ENCODE measurements at regions not wholly inside any gene's neighbourhood (a gene's known extent, or its start where the extent isn't known, plus 50 kb on each side); places are given as distances from the start of the nearest gene placed in this dataset.

- no peak for DNase-seq (ENCODE audit: low spot score)
These were observed 81.9 kb upstream of the TNS3 start for GRCh38 chr7:47663851-47664250.

DNA sequence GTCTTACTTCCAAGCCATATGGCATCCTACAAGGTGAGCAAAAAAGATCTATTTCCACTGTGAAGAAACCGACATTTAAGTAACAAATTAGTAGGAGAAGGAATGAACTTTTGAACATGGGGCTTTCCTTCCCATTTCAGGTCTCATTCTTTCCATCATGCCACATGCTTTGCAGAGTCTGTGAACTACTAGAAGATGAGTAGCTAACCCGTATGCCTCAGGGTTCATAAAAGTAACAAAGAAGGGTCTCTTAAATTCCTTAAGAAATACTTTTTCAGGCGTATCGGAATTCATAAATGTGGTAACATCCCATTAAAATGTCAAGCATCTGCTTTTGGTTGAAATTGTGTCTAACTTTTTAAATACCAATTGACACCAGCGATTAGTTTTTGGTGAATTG is 81.3 kb upstream of the TNS3 start:
- DNase-seq (ENCODE audit: low spot score), result no peak

DNA sequence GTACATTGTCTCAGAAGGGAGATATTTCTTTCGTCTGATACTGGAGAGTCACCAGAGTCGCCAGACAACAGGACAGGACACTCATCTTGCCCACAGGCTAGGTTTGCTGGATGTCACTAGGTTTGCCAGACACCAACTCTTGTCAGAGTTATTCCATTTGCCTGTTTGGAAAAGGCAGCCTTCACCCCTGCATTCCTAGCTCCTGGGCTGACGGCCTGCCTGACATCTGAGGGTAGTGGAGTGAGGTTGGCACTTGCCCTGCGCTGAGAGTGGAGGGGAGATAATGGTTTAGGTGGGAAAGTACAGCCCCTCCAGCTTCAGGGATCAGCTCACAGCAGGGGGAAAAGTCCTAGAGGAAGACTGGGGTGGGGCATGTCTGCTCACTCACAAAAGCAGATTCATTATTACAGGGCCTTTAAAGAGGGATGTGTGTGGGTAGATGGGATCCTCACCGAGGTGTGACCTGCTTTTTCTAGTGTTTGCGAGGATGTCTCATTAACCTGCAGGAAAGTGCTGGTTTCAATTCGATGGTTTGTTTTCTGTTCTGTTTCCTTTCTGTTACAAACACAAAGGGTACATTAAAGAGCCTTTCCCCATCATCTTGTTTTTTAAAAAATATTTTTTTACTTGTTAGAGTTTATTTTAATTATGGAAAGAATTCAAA is 79.3 kb upstream of the TNS3 start:
- no peak for DNase-seq (ENCODE audit: low spot score)

DNA sequence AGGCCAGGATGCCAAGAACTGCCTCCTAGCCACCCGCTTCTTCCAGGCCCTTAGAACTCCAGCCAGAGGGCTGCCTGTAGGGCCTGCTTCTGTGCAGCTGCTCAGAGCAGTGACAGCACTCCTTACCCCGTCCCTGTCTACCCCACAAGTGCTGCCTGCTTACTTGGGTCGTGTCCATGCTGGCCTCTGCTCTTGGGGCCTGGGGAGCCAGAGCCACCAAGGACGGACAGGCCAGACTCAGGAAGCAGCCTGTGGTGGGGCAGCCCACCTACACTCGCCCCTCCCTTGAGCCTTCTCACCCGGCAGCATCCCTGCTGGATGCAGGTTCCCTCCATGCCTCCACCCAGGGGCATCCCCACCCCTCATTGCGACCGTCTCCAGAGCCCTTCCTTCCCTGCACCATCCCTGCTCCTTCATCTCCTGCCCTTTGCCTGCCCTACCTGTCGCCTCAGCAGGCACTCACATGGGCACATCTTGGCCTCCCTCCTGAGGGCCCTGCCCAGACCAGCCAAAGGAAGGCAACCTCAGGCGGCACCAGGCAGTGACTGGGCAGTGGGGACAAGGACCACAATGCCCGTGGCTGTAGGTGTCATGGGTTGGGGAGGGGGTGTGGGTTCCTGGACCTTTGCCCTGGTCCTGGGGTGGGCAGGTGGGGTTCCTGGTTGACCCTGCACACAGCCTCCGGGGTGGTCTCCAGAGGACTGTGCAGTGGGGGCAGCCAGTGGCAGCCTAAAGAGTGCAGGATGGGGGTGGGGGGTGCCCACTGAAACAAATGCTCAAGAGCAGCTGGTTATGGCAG is 78.0 kb upstream of the TNS3 start:
- no peak for DNase-seq (ENCODE audit: low spot score)

DNA sequence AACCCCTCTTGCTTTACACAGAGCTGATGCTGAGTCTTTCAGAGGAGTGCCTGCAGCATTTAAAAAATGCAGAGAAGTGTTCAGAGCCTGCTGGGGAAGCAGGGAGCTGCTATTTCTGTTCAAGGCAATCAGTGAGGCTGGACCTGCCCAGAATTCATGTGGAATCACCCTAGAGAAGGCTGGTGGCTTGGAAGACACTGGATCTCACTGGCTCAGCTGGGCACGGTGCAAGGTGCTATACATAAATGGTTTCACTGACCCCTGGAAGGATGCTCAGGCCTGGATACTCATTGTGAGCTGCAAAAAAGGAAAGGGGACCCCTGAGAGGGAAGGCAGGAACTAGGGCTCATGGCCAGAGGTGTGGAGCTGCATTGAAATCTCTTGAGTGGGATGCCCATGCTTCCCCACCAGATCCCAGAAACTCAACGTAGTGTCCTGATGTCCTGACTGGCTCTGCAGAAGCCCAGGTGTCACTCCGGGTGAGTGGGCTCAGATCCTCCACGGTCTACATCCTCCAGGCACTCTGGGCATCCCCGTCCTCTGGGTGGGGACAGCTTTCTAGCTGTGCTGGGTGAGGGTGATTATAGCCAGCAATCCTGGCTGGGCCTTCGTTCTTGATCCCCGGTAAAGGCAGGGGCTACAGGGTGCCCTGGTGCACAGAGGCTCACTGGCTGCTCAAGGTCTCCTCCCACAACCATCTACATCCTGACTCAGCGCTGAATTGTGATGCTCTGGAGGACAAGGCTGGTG is 77.2 kb upstream of the TNS3 start:
- DNase-seq (ENCODE audit: low spot score), result no peak

- DNase-seq (ENCODE audit: low spot score), result no peak
These were observed 75.2 kb upstream of the TNS3 start for GRCh38 chr7:47657126-47657525.

DNA sequence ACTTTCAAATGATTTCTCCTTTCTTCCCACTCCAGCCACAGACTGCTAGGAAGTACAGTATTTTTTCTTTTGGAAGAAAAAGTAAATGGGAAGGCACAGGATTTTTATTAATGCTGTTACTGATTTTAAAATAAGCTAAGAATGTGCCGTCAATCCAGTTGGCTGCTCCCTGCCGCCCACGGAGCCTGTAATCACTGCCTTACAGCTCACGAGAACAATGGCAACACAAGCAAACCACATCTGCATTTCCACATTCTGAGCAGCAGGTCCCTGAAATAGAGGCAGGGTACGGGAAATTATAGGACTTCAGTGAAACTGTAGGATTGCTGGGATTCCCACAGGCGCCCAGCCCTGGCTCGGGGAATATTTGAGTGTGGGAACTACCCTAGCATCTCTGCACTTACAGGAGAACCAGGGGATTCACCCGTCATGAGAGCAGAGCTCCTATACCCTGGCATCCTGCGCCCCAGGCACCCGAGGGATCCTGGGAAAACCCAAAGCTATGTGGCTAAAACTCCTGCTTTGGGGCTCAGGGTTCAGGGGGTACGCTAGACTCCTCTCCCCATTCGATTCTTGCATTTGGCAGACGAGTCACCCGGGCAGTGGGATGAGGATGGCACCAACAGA is 72.9 kb upstream of the TNS3 start:
- DNase-seq (ENCODE audit: low spot score), result no peak

- DNase-seq (ENCODE audit: low spot score), result no peak
These were observed 71.9 kb upstream of the TNS3 start for GRCh38 chr7:47653550-47654411.

DNA sequence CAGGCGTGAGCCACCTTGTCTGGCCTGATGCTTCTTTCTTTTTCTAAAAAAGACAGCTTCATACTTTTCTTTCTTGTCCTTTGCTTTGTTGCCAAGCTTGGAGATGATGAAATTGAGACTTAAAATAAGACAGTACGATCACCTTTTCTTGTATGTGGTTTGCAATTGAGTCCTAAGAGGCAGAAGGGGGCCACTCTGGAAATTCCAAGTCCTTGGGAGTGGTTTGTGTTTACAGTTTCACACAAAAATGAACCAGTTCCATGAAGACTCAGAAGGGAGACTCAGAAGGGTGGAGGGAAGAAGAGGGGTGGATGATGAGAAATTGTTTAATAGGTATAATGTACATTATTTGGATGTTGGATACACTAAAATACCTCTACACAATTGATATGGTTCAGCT is 70.7 kb upstream of the TNS3 start:
- no peak for DNase-seq (ENCODE audit: low spot score)

DNA sequence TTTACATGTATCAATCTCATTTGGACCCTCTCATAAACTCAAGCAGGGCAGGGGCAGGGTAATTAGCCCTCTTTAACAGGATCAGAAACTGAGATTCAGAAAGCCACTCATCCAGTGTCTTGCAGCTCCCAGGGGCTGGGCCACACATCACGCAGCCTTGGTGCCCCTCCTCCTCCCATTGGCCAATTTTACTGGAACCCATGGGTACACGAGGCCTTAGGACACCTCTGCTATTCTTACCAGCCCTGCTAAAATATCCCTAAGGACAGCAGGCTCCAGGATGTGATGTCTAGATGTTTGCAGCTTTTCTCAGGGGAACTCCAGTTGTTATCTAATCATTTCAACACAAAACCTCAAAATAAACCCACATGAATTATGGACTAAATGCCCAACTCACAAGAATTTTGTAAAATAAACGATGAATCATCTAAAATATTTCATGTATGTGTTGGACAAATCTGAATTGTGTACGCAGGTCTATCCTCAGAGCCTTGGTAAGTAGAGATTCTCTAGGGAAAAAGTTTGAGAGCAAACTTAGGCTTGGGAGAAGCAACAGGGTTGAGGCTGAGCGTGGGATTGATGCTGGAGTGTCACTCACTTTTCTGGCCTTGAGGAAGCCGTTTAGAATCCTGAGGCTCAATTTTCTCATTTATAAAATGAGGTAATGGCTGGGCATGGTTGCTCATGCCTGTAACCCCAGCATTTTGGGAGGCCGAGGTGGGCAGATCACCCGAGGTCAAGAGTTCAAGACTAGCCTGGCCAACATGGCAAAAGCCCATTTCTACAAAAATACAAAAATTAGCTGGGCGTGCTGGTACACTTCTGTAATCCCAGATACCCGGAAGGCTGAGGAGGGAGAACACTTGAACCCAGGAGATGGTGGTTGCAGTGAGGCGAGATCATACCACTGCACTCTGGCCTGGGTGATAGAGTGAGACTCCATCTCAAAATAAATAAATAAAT is 69.7 kb upstream of the TNS3 start:
- DNase-seq (ENCODE audit: low spot score), result no peak

DNA sequence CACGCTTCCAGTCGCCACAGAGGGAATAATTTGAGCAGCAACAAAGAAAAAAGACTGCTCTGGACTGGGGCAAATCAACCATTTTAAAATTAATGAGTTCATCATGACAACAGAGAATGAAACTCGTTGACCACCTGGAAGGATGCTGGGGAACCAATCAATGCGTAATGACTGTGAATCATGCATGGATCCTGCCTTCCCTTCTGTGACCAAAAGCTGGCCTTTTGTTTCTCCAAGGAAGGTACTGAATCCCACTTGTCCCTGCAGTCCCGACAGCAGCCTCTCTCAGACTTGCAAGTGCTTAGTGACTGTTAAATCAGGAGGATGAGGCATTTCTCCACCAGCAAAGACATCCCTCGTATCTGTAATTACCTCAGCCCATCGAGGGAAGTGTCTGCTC is 68.0 kb upstream of the TNS3 start:
- DNase-seq (ENCODE audit: low spot score), result no peak

DNA sequence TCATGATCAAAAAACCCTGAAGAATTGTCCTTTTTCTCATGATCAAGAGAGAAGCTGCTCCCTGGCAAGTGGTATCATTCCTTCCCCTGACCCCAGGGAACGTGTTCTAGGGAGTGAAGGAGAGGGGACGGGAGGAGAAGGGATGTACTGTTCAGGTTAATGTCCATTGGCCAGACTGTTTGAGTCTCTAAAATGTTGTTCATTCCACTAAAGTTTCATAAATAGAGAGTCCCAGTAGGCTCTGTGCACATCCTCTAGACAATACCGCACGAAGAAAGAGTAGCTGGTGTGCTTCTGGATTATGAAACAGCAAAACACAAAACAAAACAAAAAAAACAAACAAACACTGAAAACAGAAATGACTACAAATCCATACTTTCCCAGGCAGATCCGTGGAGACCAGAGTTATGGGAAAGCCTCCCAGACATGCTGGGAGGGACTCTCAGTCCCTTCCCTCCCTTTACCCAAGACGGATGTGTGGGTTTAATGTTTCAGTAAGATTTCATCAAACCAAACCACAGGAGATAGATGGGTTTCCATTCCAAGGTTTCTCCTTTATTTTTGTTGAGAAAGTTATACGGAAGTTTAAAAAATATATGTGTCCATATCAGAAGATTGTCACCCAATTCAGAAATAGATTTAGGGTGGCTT is 66.5 kb upstream of the TNS3 start:
- DNase-seq (ENCODE audit: low spot score), result no peak

GRCh38 chr7:47647918-47648250 is 66.0 kb upstream of the TNS3 start:
- DNase-seq (ENCODE audit: low spot score), result no peak

DNA sequence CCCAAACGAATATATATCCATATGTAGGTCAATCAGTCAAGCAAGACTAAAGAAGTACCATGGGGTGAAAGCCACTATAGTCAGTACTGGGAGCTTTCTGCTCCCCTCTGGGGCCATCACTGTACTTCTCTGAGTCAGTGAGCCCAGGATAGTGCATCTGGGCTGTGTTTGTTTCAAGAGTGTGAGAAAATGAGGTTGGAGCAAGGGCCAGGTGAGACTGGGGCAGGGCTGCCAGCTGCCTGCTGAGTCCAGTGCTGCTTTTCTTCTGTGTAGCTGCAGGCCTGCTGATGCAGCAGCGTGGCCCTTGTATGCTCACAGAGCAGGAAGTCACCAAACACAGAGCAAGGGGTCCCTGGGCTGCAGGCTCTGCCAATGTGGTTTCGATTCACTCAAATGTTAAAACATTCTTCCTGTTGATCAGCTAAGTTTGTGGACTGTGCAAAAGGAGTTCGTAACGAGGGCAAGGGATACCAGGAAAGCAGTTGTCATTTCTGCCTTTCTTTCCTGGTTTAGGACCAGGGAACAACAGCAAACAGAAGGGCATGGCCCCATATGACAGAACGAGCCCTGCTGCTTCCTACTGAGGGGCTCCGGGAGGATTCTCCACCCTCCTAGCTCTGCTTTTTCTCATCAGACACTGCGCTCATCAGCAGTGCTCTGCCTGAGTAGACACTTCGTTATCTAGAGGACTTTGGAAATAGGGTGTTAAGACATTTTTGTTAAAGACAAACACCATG is 65.4 kb upstream of the TNS3 start:
- DNase-seq (ENCODE audit: low spot score), result peak; percentile 32

DNA sequence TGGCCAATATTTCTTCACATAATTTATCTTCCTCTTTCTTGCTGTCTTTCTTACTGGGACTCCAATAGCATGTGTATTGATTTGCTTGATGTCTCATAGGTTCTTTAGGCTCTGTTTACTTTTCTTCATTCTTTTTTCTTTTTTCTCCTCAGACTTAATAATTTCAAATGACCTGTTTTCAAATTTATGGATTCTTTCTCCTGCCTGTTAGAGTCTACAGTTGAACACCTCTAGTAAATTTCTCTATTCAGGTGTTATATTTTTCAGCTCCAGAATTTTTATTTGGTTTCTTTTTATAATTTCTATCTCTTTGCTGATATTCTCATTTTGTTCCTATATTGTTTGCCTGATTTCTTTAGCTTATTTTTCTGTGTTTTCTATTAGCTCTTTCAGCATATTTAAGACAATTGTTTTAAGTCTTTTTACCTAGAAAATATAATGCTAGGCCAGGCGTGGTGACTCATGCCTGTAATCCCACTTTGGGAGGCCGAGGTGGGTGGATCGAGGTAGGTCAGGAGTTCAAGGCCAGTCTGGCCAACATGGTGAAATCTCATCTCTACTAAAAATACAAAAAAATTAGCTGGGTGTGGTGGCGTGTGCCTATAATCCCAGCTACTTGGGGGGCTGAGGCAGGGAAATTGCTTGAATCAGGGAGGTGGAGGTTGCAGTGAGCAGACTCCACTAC is 61.9 kb upstream of the TNS3 start:
- DNase-seq (ENCODE audit: low spot score), result no peak

DNA sequence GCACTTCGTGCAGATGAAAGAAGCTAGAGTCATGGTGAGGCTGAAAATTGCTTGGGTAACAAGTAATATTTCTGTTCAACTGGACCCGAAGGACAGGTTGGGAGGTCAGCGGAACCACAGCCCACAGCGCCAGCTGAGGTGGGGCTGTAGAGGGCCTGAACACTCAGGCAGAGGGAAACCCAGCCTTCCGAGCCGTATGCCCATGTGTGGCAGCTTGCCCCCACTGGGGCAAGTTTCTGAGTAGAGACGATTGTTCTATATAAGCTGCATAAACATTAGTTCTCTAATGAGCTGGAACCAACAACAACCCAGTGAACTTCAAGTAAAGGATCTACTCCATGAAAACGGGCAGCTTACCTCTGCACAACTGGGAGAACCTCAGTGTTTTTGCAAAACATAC is 58.4 kb upstream of the TNS3 start:
- DNase-seq (ENCODE audit: low spot score), result no peak

- DNase-seq (ENCODE audit: low spot score), result no peak
These were observed 57.7 kb upstream of the TNS3 start for GRCh38 chr7:47639495-47640110.

GRCh38 chr7:47638679-47639315 is 56.9 kb upstream of the TNS3 start:
- DNase-seq (ENCODE audit: low spot score), result no peak
